HepG2 (cell line): ENCODE measurements at regions not wholly inside any gene's neighbourhood (a gene's known extent, or its start where the extent isn't known, plus 50 kb on each side); places are given as distances from the start of the nearest gene placed in this dataset.

Experiments used
- ESRRA ChIP-seq: sonication (generic); formaldehyde crosslinking; IDR thresholded peaks from 2 replicates; pipeline ENCODE4 v1.5.1; 2020; ENCODE audit warnings: mild to moderate bottlenecking, low read depth, missing genetic modification reagents
- HDAC2 ChIP-seq: sonication (generic); formaldehyde crosslinking; IDR thresholded peaks from 2 replicates; pipeline ENCODE4 v1.4.0; 2020; ENCODE audit warnings: missing genetic modification reagents
- POLR2AphosphoS5 ChIP-seq: IDR thresholded peaks from 2 replicates; pipeline ENCODE4 v1.6.1; 2012; ENCODE audit warnings: low read depth, low read length
- TF ChIP-seq, protein P1 (sequence below): sonication (generic); formaldehyde crosslinking; IDR thresholded peaks from 2 replicates; pipeline ENCODE4 v1.5.0; 2020; ENCODE audit warnings: mild to moderate bottlenecking, missing genetic modification reagents, moderate library complexity

DNA sequence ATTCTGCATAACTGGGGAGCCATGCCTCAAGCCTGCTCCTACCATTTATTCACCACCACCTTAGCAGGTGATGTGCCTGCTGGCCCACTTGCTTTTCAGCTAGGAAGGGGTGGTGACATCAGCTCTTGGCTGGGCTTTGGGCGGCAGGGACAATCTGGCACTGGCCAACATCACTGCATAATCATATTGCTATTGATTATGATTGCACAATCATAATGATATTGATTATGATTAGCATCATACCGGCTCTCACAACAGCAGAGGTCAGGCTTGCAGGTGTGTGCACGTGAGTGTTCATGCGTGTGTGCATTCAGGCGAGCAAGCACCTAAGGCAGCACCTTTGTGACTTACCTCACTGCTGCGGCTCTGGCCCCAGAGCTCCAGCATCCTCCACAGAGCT lies 273.8 kb downstream of the AJAP1 start:
- TF ChIP-seq, protein P1, sequence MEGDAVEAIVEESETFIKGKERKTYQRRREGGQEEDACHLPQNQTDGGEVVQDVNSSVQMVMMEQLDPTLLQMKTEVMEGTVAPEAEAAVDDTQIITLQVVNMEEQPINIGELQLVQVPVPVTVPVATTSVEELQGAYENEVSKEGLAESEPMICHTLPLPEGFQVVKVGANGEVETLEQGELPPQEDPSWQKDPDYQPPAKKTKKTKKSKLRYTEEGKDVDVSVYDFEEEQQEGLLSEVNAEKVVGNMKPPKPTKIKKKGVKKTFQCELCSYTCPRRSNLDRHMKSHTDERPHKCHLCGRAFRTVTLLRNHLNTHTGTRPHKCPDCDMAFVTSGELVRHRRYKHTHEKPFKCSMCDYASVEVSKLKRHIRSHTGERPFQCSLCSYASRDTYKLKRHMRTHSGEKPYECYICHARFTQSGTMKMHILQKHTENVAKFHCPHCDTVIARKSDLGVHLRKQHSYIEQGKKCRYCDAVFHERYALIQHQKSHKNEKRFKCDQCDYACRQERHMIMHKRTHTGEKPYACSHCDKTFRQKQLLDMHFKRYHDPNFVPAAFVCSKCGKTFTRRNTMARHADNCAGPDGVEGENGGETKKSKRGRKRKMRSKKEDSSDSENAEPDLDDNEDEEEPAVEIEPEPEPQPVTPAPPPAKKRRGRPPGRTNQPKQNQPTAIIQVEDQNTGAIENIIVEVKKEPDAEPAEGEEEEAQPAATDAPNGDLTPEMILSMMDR (CRISPR knock-in tag) = no peak
- TF ChIP-seq POLR2AphosphoS5 (no peak), ESRRA (CRISPR knock-in tag) (no peak), HDAC2 (CRISPR knock-in tag) (no peak)
